Inflammatory macrophage (primary cell): ENCODE measurements at regions not wholly inside any gene's neighbourhood (a gene's known extent, or its start where the extent isn't known, plus 50 kb on each side); places are given as distances from the start of the nearest gene placed in this dataset.
"Not testable (repeated sequence)": the region's sequence is repeated elsewhere in the genome, so short reads cannot be mapped to it uniquely, and the experiment has no call there.

Source experiments
- DNase-seq, 2 donors: peaks; one replicate each; pipeline ENCODE4 v3.0.0-alpha.2; 2020 to 2022

- DNase-seq: no peak
Observed at GRCh38 chr4:123640271-123640670, 243.7 kb downstream of the SPRY1 start.

- no peak for DNase-seq
Observed at GRCh38 chr4:123640824-123641223, 244.2 kb downstream of the SPRY1 start.

GRCh38 chr4:123643691-123644090 lies 247.1 kb downstream of the SPRY1 start:
- DNase-seq: no peak

- DNase-seq: no peak
Observed at GRCh38 chr4:123649250-123649644, 252.7 kb downstream of the SPRY1 start.

- DNase-seq: no peak
Observed at GRCh38 chr4:123649645-123650391, 253.2 kb downstream of the SPRY1 start.

GRCh38 chr4:123651066-123651465 lies 254.5 kb downstream of the SPRY1 start:
- DNase-seq: no peak

- DNase-seq: no peak
Observed at GRCh38 chr4:123651536-123652180, 255.1 kb downstream of the SPRY1 start.

GRCh38 chr4:123652476-123652875 lies 255.9 kb downstream of the SPRY1 start:
- DNase-seq: no peak

- DNase-seq: peak; percentile 10 to 71
Observed at GRCh38 chr4:123653236-123653635, 256.6 kb downstream of the SPRY1 start.

- not testable (repeated sequence) for DNase-seq
Observed at GRCh38 chr4:123656746-123657294, 260.2 kb downstream of the SPRY1 start.

GRCh38 chr4:123657606-123658005 lies 261.0 kb downstream of the SPRY1 start:
- peak in 1 of 2 donors; percentile 13 for DNase-seq

- no peak for DNase-seq
Observed at GRCh38 chr4:123659262-123659661, 262.7 kb downstream of the SPRY1 start.

GRCh38 chr4:123659730-123660129 lies 263.1 kb downstream of the SPRY1 start:
- peak; percentile 5 to 37 for DNase-seq

GRCh38 chr4:123661080-123661737 lies 264.6 kb downstream of the SPRY1 start:
- DNase-seq: peak; percentile 2 to 27

GRCh38 chr4:123662827-123663226 lies 266.2 kb downstream of the SPRY1 start:
- no peak for DNase-seq

GRCh38 chr4:123666486-123666885 lies 269.9 kb downstream of the SPRY1 start:
- no peak for DNase-seq

GRCh38 chr4:123667496-123667895 lies 270.9 kb downstream of the SPRY1 start:
- DNase-seq: no peak

GRCh38 chr4:123667991-123668390 lies 271.4 kb downstream of the SPRY1 start:
- DNase-seq: no peak

GRCh38 chr4:123671636-123672404 lies 275.2 kb downstream of the SPRY1 start:
- no peak for DNase-seq

- peak in 1 of 2 donors; percentile 75 for DNase-seq
Observed at GRCh38 chr4:123672987-123673386, 276.4 kb downstream of the SPRY1 start.

GRCh38 chr4:123673971-123674370 lies 277.4 kb downstream of the SPRY1 start:
- no peak for DNase-seq

GRCh38 chr4:123674762-123675465 lies 278.3 kb downstream of the SPRY1 start:
- DNase-seq: no peak
